ENCODE measurements at regions not wholly inside any gene's neighbourhood (a gene's known extent, or its start where the extent isn't known, plus 50 kb on each side); places are given as distances from the start of the nearest gene placed in this dataset.

DNA sequence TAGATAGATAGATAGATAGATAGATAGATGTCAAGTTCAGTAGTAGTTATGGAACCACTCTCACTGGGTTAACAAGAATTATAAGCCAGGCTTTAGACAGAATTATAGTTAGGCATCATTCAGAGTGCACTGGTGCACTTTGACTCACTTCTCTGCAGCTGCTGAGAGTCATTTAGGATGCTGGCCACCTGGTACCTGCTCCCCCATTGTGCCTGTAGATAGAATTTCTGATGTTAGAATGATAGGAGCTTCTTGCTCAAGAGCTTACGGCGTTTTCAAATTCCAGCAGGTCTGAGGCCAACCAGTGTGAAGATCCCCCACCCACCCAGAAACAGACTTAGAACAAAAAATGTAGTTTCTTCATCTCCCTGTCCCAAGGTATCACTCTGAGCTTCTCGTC lies 107.8 kb upstream of the HMCN1 start:
- H3K36me3 Mint-ChIP-seq (ENCODE audit: unreplicated experiment) = no peaks in the 10 kb centered on the region
- no peak overlapping the region for H3K4me3 Mint-ChIP-seq (ENCODE audit: unreplicated experiment)
- H3K27me3 Mint-ChIP-seq (ENCODE audit: unreplicated experiment) = no peaks in the 10 kb centered on the region
- no peak for DNase-seq (ENCODE audit: extremely low spot score, unreplicated experiment)
- no peak overlapping the region for H3K27ac Mint-ChIP-seq (ENCODE audit: unreplicated experiment)
- H3K4me1 Mint-ChIP-seq (ENCODE audit: unreplicated experiment) = peaks cover 12% of the 10 kb centered on the region
- TF ChIP-seq, protein P1, sequence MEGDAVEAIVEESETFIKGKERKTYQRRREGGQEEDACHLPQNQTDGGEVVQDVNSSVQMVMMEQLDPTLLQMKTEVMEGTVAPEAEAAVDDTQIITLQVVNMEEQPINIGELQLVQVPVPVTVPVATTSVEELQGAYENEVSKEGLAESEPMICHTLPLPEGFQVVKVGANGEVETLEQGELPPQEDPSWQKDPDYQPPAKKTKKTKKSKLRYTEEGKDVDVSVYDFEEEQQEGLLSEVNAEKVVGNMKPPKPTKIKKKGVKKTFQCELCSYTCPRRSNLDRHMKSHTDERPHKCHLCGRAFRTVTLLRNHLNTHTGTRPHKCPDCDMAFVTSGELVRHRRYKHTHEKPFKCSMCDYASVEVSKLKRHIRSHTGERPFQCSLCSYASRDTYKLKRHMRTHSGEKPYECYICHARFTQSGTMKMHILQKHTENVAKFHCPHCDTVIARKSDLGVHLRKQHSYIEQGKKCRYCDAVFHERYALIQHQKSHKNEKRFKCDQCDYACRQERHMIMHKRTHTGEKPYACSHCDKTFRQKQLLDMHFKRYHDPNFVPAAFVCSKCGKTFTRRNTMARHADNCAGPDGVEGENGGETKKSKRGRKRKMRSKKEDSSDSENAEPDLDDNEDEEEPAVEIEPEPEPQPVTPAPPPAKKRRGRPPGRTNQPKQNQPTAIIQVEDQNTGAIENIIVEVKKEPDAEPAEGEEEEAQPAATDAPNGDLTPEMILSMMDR (IDR thresholded peaks at IDR 0.05) = no peak
- no peaks in the 10 kb centered on the region for H3K9me3 Mint-ChIP-seq (ENCODE audit: unreplicated experiment)

DNA sequence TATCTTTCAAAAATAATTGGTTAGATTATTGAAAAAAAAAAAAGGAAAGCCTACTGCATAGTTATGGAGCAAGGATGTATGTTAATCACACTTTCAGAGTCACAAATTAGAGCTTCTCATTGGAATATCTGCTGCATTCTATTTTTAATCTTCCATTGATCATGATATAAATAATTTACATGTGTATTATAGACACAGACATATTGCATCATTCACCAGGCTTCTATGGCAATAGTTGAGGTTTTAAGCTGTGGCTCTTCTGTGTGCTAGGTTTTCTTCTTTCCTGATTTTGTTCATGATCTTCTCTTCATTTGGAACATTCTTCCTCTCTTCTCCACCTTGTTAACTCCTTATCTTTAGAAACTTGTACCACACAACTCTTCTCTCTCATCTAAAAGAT lies 123.2 kb upstream of the HMCN1 start:
- Mint-ChIP-seq H3K36me3 (ENCODE audit: unreplicated experiment) (peaks cover 8% of the 10 kb centered on the region), H3K27me3 (ENCODE audit: unreplicated experiment) (no peaks in the 10 kb centered on the region), H3K4me3 (ENCODE audit: unreplicated experiment) (no peak overlapping the region), H3K4me1 (ENCODE audit: unreplicated experiment) (no peaks in the 10 kb centered on the region), H3K9me3 (ENCODE audit: unreplicated experiment) (peaks cover 24% of the 10 kb centered on the region), H3K27ac (ENCODE audit: unreplicated experiment) (no peak overlapping the region)
- DNase-seq (ENCODE audit: extremely low spot score, unreplicated experiment) = no peak
- TF ChIP-seq, protein P1 (IDR thresholded peaks at IDR 0.05) = no peak

DNA sequence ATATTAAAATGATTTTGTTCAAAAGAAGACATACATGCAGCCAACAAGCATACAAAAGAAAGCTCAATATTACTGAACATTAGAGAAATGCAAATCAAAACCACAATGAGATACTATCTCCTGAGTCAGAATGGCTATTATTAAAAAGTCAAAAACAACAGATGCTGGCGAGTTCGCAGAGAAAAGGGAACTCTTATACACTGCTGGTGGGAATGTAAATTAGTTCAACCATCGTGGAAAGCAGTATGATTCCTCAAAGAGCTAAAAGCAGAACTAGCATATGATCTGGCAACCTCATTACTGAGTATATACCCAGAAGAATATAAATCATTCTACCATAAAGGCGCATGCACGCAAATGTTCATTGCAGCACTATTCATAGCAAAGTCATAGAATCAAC lies 126.0 kb upstream of the HMCN1 start:
- peaks cover 5% of the 10 kb centered on the region for H3K9me3 Mint-ChIP-seq (ENCODE audit: unreplicated experiment)
- no peak for DNase-seq (ENCODE audit: extremely low spot score, unreplicated experiment)
- H3K4me1 Mint-ChIP-seq (ENCODE audit: unreplicated experiment) = no peaks in the 10 kb centered on the region
- no peaks in the 10 kb centered on the region for H3K36me3 Mint-ChIP-seq (ENCODE audit: unreplicated experiment)
- no peaks in the 10 kb centered on the region for H3K27me3 Mint-ChIP-seq (ENCODE audit: unreplicated experiment)
- H3K4me3 Mint-ChIP-seq (ENCODE audit: unreplicated experiment) = no peak overlapping the region
- TF ChIP-seq, protein P1 (IDR thresholded peaks at IDR 0.05) = no peak
- H3K27ac Mint-ChIP-seq (ENCODE audit: unreplicated experiment) = no peak overlapping the region

DNA sequence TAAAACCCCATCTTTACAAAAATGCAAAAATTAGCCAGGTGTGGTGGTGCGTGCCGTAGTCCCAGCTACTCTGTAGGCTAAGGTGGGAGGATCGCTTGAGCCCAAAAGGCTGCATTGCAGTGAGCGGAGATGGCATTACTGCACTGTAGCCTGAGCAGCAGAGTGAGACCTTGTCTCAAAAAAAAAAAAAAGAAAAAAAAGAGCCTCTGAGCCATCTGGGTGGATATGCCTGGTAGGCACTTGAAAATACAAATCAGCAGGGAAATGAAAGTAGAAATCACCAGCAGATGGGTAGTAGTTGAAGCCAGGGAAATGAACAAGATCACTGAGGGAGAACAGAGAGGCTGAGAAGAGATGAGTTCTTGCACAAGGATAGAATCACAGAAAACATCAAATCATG lies 131.0 kb upstream of the HMCN1 start:
- Mint-ChIP-seq H3K36me3 (ENCODE audit: unreplicated experiment) (no peaks in the 10 kb centered on the region), H3K9me3 (ENCODE audit: unreplicated experiment) (no peaks in the 10 kb centered on the region), H3K4me3 (ENCODE audit: unreplicated experiment) (no peak overlapping the region), H3K27ac (ENCODE audit: unreplicated experiment) (no peak overlapping the region), H3K27me3 (ENCODE audit: unreplicated experiment) (no peaks in the 10 kb centered on the region), H3K4me1 (ENCODE audit: unreplicated experiment) (no peaks in the 10 kb centered on the region)
- no peak for DNase-seq (ENCODE audit: extremely low spot score, unreplicated experiment)
- TF ChIP-seq, protein P1 (IDR thresholded peaks at IDR 0.05) = no peak

DNA sequence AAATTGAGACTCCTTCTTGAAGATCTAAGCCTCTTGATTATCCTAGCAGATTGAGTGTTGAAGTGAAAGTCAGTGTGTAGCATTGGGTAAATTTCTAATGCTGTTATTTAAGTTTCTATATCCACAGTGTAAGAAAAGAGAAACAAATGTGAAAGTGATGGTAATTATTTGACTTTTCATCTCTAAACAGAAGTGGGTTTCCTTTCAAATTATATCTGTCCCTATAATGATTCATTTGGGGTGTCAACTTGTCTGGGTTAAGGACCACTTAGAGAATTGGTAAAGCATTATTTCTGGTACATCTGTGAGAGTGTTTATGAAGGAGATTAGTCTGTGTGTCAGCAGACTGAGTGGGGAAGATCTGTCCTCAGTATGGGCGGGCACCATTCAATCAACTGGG lies 133.0 kb upstream of the HMCN1 start:
- H3K4me3 Mint-ChIP-seq (ENCODE audit: unreplicated experiment) = no peak overlapping the region
- H3K27me3 Mint-ChIP-seq (ENCODE audit: unreplicated experiment) = no peaks in the 10 kb centered on the region
- DNase-seq (ENCODE audit: extremely low spot score, unreplicated experiment) = no peak
- TF ChIP-seq, protein P1 (IDR thresholded peaks at IDR 0.05) = no peak
- H3K9me3 Mint-ChIP-seq (ENCODE audit: unreplicated experiment) = no peaks in the 10 kb centered on the region
- H3K27ac Mint-ChIP-seq (ENCODE audit: unreplicated experiment) = no peak overlapping the region
- H3K4me1 Mint-ChIP-seq (ENCODE audit: unreplicated experiment) = no peaks in the 10 kb centered on the region
- H3K36me3 Mint-ChIP-seq (ENCODE audit: unreplicated experiment) = no peaks in the 10 kb centered on the region

All from osteocyte (in vitro differentiated cells).